Ovary (tissue), 3 donors: ENCODE measurements at regions not wholly inside any gene's neighbourhood (a gene's known extent, or its start where the extent isn't known, plus 50 kb on each side); places are given as distances from the start of the nearest gene placed in this dataset.

ENCODE experiments used
- CTCF ChIP-seq, 3 donors: fragments of 450-650 bp in 2 of 3; fragments of 200-600 bp in 1 of 3; IDR thresholded peaks; one replicate each; pipeline versions ENCODE4 v1.5.1 to v1.8.0; 2016 to 2022; ENCODE audit warnings: antibody characterized with exemption in 3 of 3, mild to moderate bottlenecking in 1 of 3
- EP300 ChIP-seq: sonication (generic); formaldehyde crosslinking; IDR thresholded peaks from one replicate; pipeline ENCODE4 v1.6.1; 2017; ENCODE audit warnings: antibody characterized with exemption
- donor health status: DM: no; HTN: no; CAD: no.

- TF ChIP-seq EP300 (no peak), CTCF (IDR thresholded peaks at IDR 0.05) (no peak)
Observed at GRCh38 chr3:55177749-55178148, 249.9 kb upstream of the LRTM1 start.
